Left lung (tissue), 4 donors: ENCODE measurements at regions not wholly inside any gene's neighbourhood (a gene's known extent, or its start where the extent isn't known, plus 50 kb on each side); places are given as distances from the start of the nearest gene placed in this dataset.

ENCODE experiments used
- ATAC-seq: fragments of 200-7000 bp; cut with Tn5 transposase; one replicate; pipeline ENCODE4 v1.9.1; 2020; ENCODE audit warnings: moderate library complexity
- DNase-seq, 4 donors: peaks; one replicate each; pipeline ENCODE4 v3.0.0-alpha.2; 2013 to 2020
- H3K27ac ChIP-seq, 2 donors: fragments of 200-600 bp; sonication (generic) in 1 of 2; one replicate each; pipeline versions ENCODE4 v1.5.0 to v1.8.0; 2020 to 2021
- H3K27me3 ChIP-seq, 2 donors: fragments of 200-600 bp; sonication (generic) in 1 of 2; one replicate each; pipeline versions ENCODE4 v1.5.0 to v1.8.0; 2020 to 2021
- H3K36me3 ChIP-seq, 2 donors: fragments of 200-600 bp; sonication (generic) in 1 of 2; one replicate each; pipeline versions ENCODE4 v1.5.0 to v1.8.0; 2020 to 2021
- H3K4me1 ChIP-seq, 2 donors: fragments of 200-600 bp; one replicate each; pipeline ENCODE4 v1.8.0; 2021
- H3K4me3 ChIP-seq, 2 donors: fragments of 200-600 bp; sonication (generic) in 1 of 2; one replicate each; pipeline versions ENCODE4 v1.5.0 to v1.8.0; 2020 to 2021; ENCODE audit warnings: mild to moderate bottlenecking in 1 of 2
- H3K9me3 ChIP-seq, 2 donors: fragments of 200-600 bp; sonication (generic) in 1 of 2; one replicate each; pipeline versions ENCODE4 v1.5.0 to v1.8.0; 2020 to 2021
- CTCF ChIP-seq, 2 donors: fragments of 200-600 bp; sonication (generic) in 1 of 2; IDR thresholded peaks; one replicate each; pipeline versions ENCODE4 v1.5.0 to v1.8.0; 2021; ENCODE audit warnings: antibody characterized with exemption in 2 of 2
- intact Hi-C, 2 donors: fragments of 100-400 bp; cut with DNase I; formaldehyde crosslinking; loops; one replicate each; pipeline versions ENCODE4 v1.11.2 to v1.14.2; 2022
- donor health status: DM: no; HTN: yes; CAD: no.
- donor health status: DM: no; HTN: no; CAD: no.

- H3K27me3 ChIP-seq = no peaks in the 10 kb centered on the region
- H3K4me3 ChIP-seq = no peak overlapping the region
- H3K9me3 ChIP-seq = no peaks in the 10 kb centered on the region
- intact Hi-C loops = no loop called here
- no peak overlapping the region for H3K27ac ChIP-seq
- no peaks in the 10 kb centered on the region for H3K4me1 ChIP-seq
- ATAC-seq (no peak), DNase-seq (no peak)
- no peak for TF ChIP-seq CTCF (IDR thresholded peaks at IDR 0.05)
- H3K36me3 ChIP-seq = no peaks in the 10 kb centered on the region
Measured at GRCh38 chrX:122850326-122850725, 333.8 kb upstream of the GRIA3 start.

DNA sequence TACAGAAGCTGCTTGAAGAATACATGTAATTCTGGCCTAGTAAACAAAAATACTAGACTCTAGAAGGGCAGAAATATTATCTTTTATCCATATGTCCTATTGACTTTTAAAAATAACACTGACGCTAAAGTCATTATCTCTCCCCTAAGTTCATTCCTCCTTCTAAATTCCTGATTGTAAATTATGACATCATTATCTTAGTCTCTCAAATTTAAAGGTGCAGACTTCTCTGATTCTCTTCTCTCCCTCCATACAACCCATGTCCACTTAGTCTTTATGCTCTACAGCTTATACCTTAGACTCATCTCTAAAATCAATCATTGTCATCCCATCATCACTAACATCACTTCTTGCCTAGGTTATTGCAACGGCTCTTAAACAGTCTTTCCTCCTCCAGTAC is 327.9 kb upstream of the GRIA3 start:
- TF ChIP-seq CTCF (IDR thresholded peaks at IDR 0.05) = no peak
- intact Hi-C loops = no loop called here
- Histone ChIP-seq H3K9me3 (no peaks in the 10 kb centered on the region), H3K36me3 (no peaks in the 10 kb centered on the region), H3K4me3 (no peak overlapping the region), H3K27ac (no peak overlapping the region), H3K27me3 (no peaks in the 10 kb centered on the region), H3K4me1 (no peaks in the 10 kb centered on the region)
- no peak for DNase-seq
- no peak for ATAC-seq

DNA sequence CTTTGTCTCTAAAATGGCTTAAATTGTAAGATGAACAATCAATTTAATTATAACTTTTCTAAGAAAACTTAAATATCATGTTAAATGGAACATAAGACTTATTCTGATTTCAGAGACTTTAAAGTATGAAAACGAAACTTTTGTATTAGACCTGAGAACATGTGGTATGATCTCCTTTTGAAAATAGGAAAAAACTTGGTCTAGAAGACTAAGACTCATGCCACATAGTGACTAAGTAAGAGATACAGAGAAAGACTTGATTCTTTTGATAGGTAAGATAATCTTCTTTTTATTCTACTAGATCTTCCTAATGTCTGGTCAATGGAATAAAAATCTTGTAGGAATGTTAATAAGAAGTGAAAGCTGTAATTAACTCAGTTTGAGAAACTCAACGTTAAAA is 326.3 kb upstream of the GRIA3 start:
- TF ChIP-seq CTCF (IDR thresholded peaks at IDR 0.05) = no peak
- no peak overlapping the region for H3K4me3 ChIP-seq
- ATAC-seq (no peak), DNase-seq (no peak)
- no peak overlapping the region for H3K27ac ChIP-seq
- no peaks in the 10 kb centered on the region for H3K9me3 ChIP-seq
- H3K27me3 ChIP-seq = no peaks in the 10 kb centered on the region
- intact Hi-C loops = no loop called here
- H3K4me1 ChIP-seq = no peaks in the 10 kb centered on the region
- no peaks in the 10 kb centered on the region for H3K36me3 ChIP-seq

GRCh38 chrX:122863067-122863466 is 321.0 kb upstream of the GRIA3 start:
- H3K9me3 ChIP-seq = no peaks in the 10 kb centered on the region
- H3K4me1 ChIP-seq = no peaks in the 10 kb centered on the region
- no peak for TF ChIP-seq CTCF (IDR thresholded peaks at IDR 0.05)
- intact Hi-C loops = no loop called here
- H3K4me3 ChIP-seq = no peak overlapping the region
- ATAC-seq (no peak), DNase-seq (no peak)
- no peaks in the 10 kb centered on the region for H3K36me3 ChIP-seq
- H3K27me3 ChIP-seq = no peaks in the 10 kb centered on the region
- no peak overlapping the region for H3K27ac ChIP-seq

GRCh38 chrX:122866532-122866931 is 317.5 kb upstream of the GRIA3 start:
- ATAC-seq = no peak
- intact Hi-C loops = no loop called here
- Histone ChIP-seq H3K4me1 (no peaks in the 10 kb centered on the region), H3K27me3 (no peaks in the 10 kb centered on the region), H3K4me3 (no peak overlapping the region), H3K36me3 (no peaks in the 10 kb centered on the region), H3K9me3 (no peaks in the 10 kb centered on the region), H3K27ac (no peak overlapping the region)
- no peak for TF ChIP-seq CTCF (IDR thresholded peaks at IDR 0.05)
- DNase-seq = no peak
